Pons (tissue), 1 donor: ENCODE measurements at regions not wholly inside any gene's neighbourhood (a gene's known extent, or its start where the extent isn't known, plus 50 kb on each side); places are given as distances from the start of the nearest gene placed in this dataset.
"Not testable (repeated sequence)": the region's sequence is repeated elsewhere in the genome, so short reads cannot be mapped to it uniquely, and the experiment has no call there.

Source experiments
- DNase-seq: peaks from one replicate; pipeline ENCODE4 v3.0.0-alpha.2; 2016; ENCODE audit warnings: low spot score

DNA sequence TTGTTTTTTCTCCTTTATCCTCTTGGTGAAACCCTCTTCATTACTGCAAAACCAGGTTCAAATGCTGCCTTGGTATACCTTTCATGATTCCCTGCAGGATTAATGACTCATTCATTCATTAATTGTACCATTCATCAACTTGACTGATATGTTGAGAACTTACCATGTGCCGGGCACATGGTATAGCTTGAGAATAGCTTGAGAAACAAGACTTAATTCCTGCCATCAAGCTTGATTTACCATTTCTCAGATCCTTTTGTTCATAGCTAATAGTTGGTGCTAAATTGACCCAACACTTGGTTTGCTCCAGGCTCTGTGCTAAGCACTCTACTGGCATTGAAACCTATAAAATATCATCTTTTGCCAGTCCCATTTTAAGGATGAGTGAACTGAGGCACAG, 165.7 kb downstream of the YIPF5 start:
- DNase-seq: no peak

GRCh38 chr5:144009116-144009515, 161.3 kb downstream of the YIPF5 start:
- no peak for DNase-seq

DNA sequence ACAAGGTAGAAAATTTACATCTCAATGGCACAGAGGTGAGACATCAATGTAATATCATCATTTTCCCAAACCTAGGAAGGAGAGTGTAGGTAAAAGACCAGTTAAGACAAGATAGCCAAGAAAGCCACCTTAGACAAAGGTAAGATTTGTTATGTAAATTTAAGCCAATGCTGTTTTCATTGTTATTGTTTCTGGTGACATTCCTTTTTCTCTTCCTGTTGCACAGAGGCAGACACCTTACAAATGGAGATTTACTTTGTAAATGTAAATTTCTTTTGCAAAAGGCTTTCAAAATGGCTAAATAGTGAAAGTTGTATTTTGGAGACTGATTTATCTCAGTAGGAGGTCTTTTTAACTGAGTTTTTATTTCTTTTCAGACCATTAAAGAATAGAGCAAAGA, 159.1 kb downstream of the YIPF5 start:
- DNase-seq: no peak

GRCh38 chr5:144013816-144014215, 156.6 kb downstream of the YIPF5 start:
- DNase-seq: no peak

GRCh38 chr5:144015961-144016360, 154.5 kb downstream of the YIPF5 start:
- no peak for DNase-seq

GRCh38 chr5:144017119-144017518, 153.3 kb downstream of the YIPF5 start:
- no peak for DNase-seq

DNA sequence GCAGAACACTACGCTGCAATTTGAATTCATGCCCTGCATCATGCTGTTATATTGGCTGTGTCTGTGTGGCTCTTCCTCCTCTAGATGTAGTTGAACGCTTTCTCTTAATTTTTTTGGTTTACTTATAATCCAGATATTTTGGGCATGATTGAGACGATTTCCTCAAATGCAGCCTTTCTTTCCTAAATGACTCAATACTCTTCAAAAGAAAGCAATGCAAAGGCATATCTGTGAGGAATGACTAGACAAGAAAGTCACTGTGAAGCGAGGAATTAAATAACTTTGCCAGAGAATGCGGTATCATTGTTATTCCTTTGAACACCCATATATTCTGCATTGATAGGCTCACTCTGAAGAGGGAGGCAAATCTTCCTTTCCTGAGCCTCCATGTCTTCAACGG, 152.8 kb downstream of the YIPF5 start:
- no peak for DNase-seq

DNA sequence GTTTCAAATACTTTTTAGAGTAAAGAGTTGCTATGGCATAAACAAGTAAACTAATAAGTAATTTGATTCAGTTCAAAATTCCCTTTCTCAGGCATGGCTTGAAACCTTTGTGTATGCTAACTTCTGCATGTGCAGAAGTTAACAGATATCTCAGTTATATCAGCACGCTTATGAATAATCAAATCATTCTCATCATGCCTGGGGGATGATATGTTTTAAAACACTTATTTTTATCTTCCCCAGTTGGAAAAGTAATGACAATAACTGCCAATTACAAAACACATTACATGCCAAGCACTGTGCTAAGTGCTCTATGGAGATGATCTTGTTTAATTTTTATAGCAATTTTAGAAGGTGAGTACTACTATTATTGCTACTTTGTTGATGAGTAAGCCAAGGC, 146.4 kb downstream of the YIPF5 start:
- DNase-seq: no peak

DNA sequence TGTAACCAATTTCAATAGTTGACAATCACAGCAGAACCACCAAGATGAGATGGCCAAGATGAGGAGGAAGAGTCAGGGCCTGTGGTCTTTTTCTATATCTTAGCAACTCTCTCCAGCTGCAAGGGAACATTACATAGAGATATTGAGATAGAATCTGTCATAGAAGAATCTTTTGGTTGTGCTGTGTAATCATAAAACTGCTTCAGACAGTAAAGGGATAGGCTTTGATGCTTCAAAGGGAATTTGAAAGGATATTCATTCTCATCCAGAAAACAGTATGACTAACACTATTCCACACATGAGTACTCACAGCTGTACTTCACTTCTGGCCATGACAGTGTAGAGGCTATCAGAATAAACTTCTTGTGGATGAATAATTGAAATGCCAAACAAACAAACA, 145.9 kb downstream of the YIPF5 start:
- no peak for DNase-seq

DNA sequence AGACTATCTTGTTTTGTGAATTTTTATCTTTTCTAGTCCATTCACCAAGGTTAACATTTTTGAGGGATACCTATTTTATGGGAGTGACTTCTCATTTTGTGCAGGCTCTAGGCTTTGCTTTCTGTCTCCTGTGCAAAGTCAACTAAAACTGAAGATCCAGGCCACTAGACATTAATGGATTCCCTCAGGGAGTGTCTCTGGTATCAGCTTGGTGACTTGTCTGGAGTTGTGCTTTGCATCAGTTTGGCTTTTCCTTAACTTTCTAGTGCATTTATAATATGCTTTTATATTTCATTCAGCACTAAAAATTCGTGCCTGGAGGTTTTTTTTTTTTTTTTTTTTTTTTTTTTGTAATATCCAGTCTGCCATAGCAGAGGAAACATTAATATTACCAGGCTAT, 144.2 kb downstream of the YIPF5 start:
- DNase-seq: no peak

DNA sequence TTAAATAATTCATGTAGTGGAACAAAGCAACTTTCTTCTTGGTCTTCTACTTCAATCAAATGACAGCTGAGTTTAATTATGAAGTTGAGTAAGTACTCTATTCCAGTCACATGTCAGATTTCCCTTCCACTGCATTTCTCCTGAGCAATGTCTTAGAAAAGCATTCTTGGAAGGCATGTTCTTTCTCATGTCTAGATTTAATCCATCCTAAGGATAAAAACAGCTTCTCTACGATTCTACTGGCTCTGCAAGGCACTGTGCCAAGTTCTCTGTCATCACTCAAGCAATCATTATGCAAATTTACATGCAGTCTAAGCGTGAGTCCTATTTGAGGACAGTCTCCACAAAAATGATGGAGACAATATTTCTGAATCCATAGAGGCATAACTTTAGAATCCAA, 142.4 kb downstream of the YIPF5 start:
- DNase-seq: no peak

GRCh38 chr5:144028636-144029035, 141.8 kb downstream of the YIPF5 start:
- no peak for DNase-seq

DNA sequence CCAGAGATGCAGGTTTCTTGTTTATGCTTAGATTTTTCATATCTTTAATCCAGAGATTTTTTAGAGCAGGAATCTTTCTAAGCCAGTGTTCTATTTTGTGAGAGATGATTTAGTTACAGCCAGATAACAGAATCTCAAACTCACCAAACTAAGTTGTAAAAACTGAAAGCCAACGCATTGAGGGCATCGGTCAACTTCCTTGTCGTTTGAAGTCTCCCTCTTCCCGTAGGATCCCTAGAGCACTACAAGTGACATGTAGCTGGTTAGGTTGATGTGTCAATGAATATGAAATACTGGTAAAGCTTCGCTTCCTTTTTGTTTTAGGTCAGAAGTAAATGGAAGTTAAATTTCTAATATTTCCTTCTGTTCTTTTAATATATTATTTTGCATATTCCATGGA, 139.6 kb downstream of the YIPF5 start:
- no peak for DNase-seq

DNA sequence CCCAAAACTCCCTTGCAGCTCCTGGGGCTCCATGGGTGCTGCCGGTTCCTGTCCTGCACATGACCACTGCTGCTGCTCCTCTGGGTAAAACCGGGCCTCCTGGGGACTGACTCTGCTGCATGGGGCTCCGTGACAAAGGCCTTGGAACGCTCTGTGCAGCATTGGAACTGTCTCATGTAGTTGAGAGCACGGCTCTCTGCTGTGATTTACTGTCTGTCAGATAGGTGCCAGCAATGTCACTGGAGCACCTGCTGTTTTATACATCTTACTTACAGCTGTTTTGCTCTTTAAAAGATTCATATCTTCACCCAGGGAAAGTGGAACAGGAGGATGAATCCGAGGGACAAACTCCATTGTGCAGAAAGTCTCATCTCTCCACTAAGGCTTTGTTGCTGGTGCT, 138.1 kb downstream of the YIPF5 start:
- no peak for DNase-seq

DNA sequence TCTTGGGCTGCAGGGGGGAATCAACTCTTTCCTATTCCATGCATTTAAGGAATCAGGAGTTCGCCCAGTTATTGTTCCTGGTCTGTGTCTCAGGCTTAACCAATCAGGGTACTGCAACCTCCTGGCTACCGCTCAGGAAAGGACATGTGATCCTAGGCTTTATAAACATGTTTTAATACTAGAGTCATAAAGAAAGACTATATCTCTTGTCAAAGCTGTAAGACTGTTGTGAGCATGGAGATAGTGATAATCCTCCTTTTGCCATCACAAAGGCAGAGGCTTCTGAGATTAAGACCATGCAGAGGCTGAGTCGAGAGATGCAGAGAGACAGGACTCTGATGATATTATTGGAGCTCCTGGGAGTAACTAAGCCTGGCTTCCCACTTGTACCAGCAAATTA, 137.0 kb downstream of the YIPF5 start:
- DNase-seq: no peak

DNA sequence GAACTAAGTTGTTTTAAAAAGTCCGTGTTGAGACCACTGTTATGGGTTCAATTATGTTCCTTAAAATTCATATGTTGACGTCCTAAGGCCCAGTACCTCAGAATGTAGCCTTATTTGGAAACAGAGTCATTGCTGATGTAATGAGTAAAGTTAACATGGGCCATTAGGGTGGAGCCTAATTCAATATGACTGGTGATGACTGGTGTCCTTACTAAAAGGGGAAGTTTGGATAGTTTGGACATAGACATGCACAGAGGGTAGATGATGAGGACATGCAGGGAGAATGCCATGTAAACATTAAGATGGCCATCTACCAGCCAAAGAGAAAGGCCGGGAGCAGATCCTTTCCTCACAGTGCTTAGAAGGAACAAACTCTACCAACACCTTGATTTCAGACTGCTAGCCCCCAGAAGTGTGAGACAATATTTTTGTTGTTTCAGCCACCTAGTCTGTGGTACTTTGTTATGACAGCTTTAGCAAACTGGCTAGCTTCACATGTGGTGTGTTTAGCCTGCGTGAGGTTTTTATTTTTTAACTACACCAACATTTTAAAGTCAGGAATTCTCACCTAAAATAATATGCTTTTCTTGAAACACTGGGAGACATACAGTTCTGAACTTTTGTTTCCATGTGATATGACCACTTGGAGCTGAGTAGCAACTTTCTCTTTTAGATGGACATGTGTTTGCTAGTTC, 135.3 kb downstream of the YIPF5 start:
- no peak for DNase-seq

DNA sequence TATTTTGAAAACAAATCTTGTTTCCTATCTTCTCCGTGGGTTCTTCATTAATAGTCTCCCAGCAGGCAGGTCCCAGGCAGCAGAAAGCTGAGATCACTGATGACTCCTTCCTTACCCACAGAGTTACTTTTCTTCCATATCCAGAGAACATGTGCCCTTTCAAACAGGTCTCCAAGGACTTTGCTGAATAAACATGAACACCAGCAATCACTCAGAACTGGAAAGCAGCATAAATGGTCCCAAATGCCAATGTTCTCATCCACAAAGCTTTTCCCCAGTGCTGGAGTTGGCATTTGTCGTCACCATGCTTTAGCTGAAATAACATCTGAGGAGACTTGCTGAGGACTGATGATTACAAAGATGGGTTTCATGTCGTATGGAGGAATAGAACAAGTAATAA, 134.0 kb downstream of the YIPF5 start:
- DNase-seq: no peak

- DNase-seq: no peak
These were observed 129.7 kb downstream of the YIPF5 start for GRCh38 chr5:144040615-144041305.

- DNase-seq: no peak
These were observed 128.3 kb downstream of the YIPF5 start for GRCh38 chr5:144042156-144042555.

GRCh38 chr5:144048259-144048856, 122.1 kb downstream of the YIPF5 start:
- DNase-seq: no peak

GRCh38 chr5:144055391-144055790, 115.1 kb downstream of the YIPF5 start:
- not testable (repeated sequence) for DNase-seq

DNA sequence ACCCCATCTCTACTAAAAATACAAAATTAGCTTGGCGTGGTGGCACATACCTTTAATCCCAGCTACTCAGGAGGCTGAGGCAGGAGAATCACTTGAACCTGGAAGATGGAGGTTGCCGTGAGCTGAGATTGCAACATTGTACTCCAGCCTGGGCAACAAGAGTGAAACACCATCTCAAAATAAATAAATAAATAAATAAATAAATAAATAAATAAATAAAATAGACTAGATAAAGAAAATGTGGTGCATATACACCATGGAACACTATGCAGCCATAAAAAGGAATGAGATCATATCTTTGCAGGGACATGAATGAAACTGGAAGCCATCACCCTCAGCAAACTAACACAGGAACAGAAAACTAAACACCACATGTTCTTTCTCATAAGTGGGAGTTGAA, 110.4 kb downstream of the YIPF5 start:
- DNase-seq: not testable (repeated sequence)

DNA sequence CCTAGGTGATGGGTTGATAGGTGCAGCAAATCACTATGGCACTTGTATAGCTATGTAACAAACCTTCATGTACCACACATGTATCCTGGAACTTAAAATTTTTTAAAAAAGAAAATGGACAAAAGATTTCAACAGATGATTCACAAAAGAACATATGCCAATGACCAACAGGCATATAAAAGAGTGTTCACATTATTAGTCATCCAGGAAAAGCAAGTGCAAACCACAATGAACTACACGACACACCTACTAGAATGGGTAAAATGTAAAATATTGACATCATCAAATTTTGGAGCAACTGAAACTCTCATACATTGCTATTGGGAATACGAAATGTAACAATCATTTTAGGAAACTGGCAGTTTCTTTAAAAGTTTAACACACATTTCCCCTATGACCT, 109.9 kb downstream of the YIPF5 start:
- no peak for DNase-seq

DNA sequence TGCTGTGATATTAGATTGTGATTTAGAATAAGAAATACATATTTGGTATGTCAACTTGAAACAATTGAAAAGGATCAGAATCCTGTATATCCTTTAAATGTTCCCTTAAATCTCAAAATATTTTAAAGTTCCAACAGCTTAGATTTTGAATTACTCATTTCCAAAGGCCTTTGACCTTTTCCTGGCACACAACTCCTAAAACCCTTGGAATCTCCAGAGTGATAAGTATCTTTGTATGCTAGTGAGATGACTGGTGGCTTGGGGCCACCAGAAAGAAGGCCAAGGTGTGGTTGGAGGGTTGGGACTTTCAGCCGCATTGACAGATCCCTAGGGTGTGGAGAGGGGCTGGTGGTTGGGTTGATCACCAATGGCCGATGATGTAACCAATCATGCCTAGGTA, 104.7 kb downstream of the YIPF5 start:
- no peak for DNase-seq
